ENCODE measurements at regions not wholly inside any gene's neighbourhood (a gene's known extent, or its start where the extent isn't known, plus 50 kb on each side); places are given as distances from the start of the nearest gene placed in this dataset.

DNA sequence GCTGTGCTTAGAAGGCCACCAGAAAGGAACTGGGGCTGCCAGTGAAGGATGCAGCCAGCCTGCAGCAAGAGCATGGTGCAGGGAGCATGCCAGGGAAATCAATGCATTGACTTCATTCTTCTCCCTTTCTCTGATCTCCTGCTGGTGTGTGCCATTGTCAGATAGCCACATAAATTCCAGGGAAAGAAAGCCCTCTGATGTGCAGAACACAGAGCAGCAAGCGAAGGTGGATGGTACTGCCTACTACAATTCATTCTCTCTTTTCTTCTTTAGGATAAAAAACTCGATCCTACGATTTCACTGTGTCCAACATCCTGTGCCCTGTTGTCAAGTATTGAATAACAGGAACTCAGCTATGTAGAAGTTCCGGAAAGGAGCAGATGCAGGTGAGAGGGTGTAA lies 446.7 kb upstream of the TMEM132C start:
- TF ChIP-seq CTCF (IDR thresholded peaks at IDR 0.05; ENCODE audit: insufficient read depth, low read length) (no peak), POLR2AphosphoS5 (IDR thresholded peaks at IDR 0.05; ENCODE audit: low read depth) (no peak), GABPA (IDR thresholded peaks at IDR 0.05; ENCODE audit: low read depth) (no peak), REST (IDR thresholded peaks at IDR 0.05; ENCODE audit: insufficient replicate concordance, low read depth) (no peak)

Measured in HL-60 (cell line).